Vagina (tissue), 2 donors: ENCODE measurements at regions not wholly inside any gene's neighbourhood (a gene's known extent, or its start where the extent isn't known, plus 50 kb on each side); places are given as distances from the start of the nearest gene placed in this dataset.

Source experiments
- POLR2A ChIP-seq, 2 donors: fragments of 450-650 bp; IDR thresholded peaks; one replicate each; pipeline ENCODE4 v1.6.1; 2017; ENCODE audit warnings: antibody characterized with exemption in 2 of 2, mild to moderate bottlenecking in 2 of 2, moderate library complexity in 2 of 2
- TF ChIP-seq, protein P1 (sequence below), 3 experiments: fragments of 450-650 bp in 2 of 3; fragments of 200-600 bp in 1 of 3; sonication (generic) in 1 of 3; IDR thresholded peaks; one replicate each; pipeline ENCODE4 v1.5.1; 2017 to 2019; ENCODE audit warnings: antibody characterized with exemption in 3 of 3, mild to moderate bottlenecking in 2 of 3, moderate library complexity in 2 of 3

DNA sequence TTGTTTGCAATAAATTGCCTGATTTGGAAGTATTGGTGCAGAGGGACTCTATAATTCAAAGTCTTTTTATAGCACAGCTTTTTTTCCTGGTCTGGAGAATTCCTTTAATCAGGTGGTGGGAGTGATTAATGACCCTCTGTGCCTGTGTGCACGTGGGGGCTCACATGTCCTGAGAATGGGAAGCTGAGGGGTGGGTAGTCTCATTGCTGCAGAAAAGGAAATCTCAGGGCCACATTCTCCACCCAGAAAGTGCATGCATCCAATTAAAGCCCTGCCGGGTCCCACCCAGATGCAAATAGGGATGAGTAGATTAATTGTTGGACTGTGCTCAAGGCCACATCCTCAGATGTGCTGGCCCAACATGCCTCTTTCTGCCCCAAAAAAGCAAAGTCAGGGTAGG, 324.7 kb downstream of the CXCL12 start:
- TF ChIP-seq, protein P1, sequence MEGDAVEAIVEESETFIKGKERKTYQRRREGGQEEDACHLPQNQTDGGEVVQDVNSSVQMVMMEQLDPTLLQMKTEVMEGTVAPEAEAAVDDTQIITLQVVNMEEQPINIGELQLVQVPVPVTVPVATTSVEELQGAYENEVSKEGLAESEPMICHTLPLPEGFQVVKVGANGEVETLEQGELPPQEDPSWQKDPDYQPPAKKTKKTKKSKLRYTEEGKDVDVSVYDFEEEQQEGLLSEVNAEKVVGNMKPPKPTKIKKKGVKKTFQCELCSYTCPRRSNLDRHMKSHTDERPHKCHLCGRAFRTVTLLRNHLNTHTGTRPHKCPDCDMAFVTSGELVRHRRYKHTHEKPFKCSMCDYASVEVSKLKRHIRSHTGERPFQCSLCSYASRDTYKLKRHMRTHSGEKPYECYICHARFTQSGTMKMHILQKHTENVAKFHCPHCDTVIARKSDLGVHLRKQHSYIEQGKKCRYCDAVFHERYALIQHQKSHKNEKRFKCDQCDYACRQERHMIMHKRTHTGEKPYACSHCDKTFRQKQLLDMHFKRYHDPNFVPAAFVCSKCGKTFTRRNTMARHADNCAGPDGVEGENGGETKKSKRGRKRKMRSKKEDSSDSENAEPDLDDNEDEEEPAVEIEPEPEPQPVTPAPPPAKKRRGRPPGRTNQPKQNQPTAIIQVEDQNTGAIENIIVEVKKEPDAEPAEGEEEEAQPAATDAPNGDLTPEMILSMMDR (IDR thresholded peaks at IDR 0.05) = no peak
- TF ChIP-seq POLR2A (IDR thresholded peaks at IDR 0.05) = no peak
